ENCODE measurements at regions not wholly inside any gene's neighbourhood (a gene's known extent, or its start where the extent isn't known, plus 50 kb on each side); places are given as distances from the start of the nearest gene placed in this dataset.

DNA sequence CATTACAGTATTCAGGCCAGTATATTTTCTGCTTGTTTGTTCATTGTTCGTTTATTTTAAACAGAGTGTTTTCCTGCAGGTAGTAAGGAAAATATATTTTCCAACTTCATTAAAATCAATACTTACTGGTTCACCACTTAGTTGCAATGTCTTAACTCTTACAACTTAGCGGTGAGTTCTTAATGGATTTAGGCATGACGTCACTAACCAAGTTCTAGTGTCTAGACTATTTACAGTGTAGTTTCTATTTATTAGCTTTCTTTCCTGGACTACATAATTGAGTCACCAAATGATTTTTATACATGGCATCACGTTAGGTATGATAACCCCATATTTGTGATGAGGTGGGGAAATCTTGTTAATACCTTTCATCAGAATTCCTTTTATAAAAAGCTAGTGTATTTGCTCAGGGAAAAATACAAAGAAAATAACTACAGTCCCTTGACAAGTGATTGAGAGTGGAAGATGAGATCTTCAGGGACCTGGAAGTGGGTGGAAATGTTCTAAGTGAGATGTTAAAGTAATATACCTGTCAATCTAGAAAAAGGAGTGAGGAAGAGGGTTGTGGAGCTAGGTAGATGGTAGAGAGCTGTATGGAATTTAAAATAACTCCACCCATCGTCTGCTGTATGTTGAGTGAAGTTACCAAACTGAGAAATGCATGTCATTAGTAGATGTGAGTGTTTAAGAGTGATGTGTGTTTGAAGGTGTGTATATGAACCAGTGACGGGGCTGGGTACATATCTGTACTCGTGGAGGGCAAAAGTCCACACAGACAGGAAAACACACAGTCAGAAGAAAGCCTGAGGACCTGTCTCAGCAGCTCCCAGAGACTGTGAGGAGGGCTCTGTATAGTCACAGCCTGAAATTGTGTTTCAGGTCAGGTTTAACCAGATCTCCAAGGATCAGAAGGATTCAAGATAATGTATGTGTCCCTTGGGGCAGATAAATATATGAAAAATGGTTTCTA lies 197.6 kb upstream of the ADAMTS5 start:
- TF ChIP-seq, protein P1, sequence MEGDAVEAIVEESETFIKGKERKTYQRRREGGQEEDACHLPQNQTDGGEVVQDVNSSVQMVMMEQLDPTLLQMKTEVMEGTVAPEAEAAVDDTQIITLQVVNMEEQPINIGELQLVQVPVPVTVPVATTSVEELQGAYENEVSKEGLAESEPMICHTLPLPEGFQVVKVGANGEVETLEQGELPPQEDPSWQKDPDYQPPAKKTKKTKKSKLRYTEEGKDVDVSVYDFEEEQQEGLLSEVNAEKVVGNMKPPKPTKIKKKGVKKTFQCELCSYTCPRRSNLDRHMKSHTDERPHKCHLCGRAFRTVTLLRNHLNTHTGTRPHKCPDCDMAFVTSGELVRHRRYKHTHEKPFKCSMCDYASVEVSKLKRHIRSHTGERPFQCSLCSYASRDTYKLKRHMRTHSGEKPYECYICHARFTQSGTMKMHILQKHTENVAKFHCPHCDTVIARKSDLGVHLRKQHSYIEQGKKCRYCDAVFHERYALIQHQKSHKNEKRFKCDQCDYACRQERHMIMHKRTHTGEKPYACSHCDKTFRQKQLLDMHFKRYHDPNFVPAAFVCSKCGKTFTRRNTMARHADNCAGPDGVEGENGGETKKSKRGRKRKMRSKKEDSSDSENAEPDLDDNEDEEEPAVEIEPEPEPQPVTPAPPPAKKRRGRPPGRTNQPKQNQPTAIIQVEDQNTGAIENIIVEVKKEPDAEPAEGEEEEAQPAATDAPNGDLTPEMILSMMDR (IDR thresholded peaks at IDR 0.05; ENCODE audit: unreplicated experiment) = no peak
- no peak for DNase-seq
- H3K4me3 Mint-ChIP-seq (ENCODE audit: low read depth, unreplicated experiment) = no peak overlapping the region
- CTCF ChIA-PET = no interaction called here
- H3K27ac Mint-ChIP-seq (ENCODE audit: unreplicated experiment) = no peak overlapping the region
- intact Hi-C loops (cut with micrococcal nuclease; ENCODE audit: unreplicated experiment) = no loop called here
- H3K4me1 Mint-ChIP-seq (ENCODE audit: low read depth, unreplicated experiment) = no peaks in the 10 kb centered on the region
- H3K9me3 Mint-ChIP-seq (ENCODE audit: low read depth, unreplicated experiment) = no peaks in the 10 kb centered on the region
- H3K36me3 Mint-ChIP-seq (ENCODE audit: insufficient read depth, unreplicated experiment) = no peaks in the 10 kb centered on the region
- no TSS peak for BruUV-seq (replicated peaks)
- no peaks in the 10 kb centered on the region for H3K27me3 Mint-ChIP-seq (ENCODE audit: unreplicated experiment)

DNA sequence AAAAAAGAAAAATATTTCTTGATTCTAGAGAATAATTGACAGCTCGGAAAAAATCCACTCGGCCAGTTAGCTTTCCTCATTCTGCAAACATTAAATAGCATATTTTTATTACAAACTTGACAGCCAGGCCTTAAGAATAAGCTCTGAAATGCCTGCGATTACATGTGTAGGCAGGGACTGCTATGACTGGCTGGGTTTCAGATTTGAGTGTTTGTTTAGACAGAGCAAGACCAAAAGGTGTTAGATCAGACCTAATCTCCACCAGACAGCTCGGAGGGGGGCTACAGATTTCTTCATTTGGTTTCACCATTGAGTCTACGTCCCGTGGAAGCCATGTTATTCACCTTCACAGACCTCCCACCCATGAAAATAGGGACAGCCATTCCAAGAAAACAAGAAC lies 192.1 kb upstream of the ADAMTS5 start:
- Mint-ChIP-seq H3K9me3 (ENCODE audit: low read depth, unreplicated experiment) (no peaks in the 10 kb centered on the region), H3K36me3 (ENCODE audit: insufficient read depth, unreplicated experiment) (no peaks in the 10 kb centered on the region), H3K27ac (ENCODE audit: unreplicated experiment) (no peak overlapping the region), H3K4me3 (ENCODE audit: low read depth, unreplicated experiment) (no peak overlapping the region), H3K27me3 (ENCODE audit: unreplicated experiment) (no peaks in the 10 kb centered on the region), H3K4me1 (ENCODE audit: low read depth, unreplicated experiment) (no peaks in the 10 kb centered on the region)
- intact Hi-C loops (cut with micrococcal nuclease; ENCODE audit: unreplicated experiment) = no loop called here
- no peak for DNase-seq
- TF ChIP-seq, protein P1 (IDR thresholded peaks at IDR 0.05; ENCODE audit: unreplicated experiment) = no peak
- CTCF ChIA-PET = no interaction called here
- BruUV-seq (replicated peaks) = no TSS peak

DNA sequence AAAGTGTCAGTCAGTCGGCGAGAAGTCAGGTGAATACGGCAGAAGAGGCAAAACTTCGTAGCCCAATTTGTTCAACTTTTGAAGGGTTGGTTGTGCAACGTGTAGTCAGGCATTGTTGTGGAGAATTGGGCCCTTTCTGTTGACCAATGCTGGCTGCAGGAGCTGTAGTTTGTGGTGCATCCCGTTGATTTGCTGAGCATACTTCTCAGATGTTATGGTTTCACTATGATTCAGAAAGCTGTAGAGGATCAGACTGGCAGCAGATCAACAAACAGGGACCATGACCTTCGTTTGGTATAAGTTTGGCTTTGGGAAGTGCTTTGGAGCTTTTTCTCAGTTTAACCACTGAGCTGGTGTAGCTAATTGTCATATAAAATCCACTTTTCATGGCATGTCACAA lies 190.2 kb upstream of the ADAMTS5 start:
- DNase-seq = no peak
- TF ChIP-seq, protein P1 (IDR thresholded peaks at IDR 0.05; ENCODE audit: unreplicated experiment) = no peak
- CTCF ChIA-PET = no interaction called here
- no TSS peak for BruUV-seq (replicated peaks)
- Mint-ChIP-seq H3K9me3 (ENCODE audit: low read depth, unreplicated experiment) (no peaks in the 10 kb centered on the region), H3K4me1 (ENCODE audit: low read depth, unreplicated experiment) (no peaks in the 10 kb centered on the region), H3K27ac (ENCODE audit: unreplicated experiment) (no peak overlapping the region), H3K36me3 (ENCODE audit: insufficient read depth, unreplicated experiment) (no peaks in the 10 kb centered on the region), H3K4me3 (ENCODE audit: low read depth, unreplicated experiment) (no peak overlapping the region), H3K27me3 (ENCODE audit: unreplicated experiment) (no peaks in the 10 kb centered on the region)
- intact Hi-C loops (cut with micrococcal nuclease; ENCODE audit: unreplicated experiment) = no loop called here

DNA sequence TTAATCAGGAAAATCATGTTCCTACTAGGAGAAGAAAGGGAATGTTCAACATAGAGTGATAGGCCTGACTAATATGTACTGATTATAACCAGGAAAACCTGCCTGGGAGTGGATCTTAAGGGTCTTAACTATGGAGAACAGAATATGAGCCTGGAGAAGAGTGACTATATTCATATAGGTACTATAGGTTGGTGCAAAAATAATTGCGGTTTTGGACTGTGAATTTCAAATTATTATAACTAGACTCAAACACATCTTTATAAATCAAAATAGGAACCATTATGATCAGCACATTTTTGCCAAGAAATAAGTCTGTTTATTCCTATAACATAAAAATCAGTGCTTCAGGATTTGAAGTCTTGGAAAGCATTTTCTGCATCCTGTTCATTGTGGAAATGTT lies 189.8 kb upstream of the ADAMTS5 start:
- CTCF ChIA-PET = no interaction called here
- DNase-seq = no peak
- H3K36me3 Mint-ChIP-seq (ENCODE audit: insufficient read depth, unreplicated experiment) = no peaks in the 10 kb centered on the region
- no peaks in the 10 kb centered on the region for H3K9me3 Mint-ChIP-seq (ENCODE audit: low read depth, unreplicated experiment)
- no peak overlapping the region for H3K4me3 Mint-ChIP-seq (ENCODE audit: low read depth, unreplicated experiment)
- H3K27ac Mint-ChIP-seq (ENCODE audit: unreplicated experiment) = no peak overlapping the region
- BruUV-seq (replicated peaks) = no TSS peak
- TF ChIP-seq, protein P1 (IDR thresholded peaks at IDR 0.05; ENCODE audit: unreplicated experiment) = no peak
- H3K4me1 Mint-ChIP-seq (ENCODE audit: low read depth, unreplicated experiment) = no peaks in the 10 kb centered on the region
- H3K27me3 Mint-ChIP-seq (ENCODE audit: unreplicated experiment) = no peaks in the 10 kb centered on the region
- intact Hi-C loops (cut with micrococcal nuclease; ENCODE audit: unreplicated experiment) = no loop called here
